ENCODE measurements at regions not wholly inside any gene's neighbourhood (a gene's known extent, or its start where the extent isn't known, plus 50 kb on each side); places are given as distances from the start of the nearest gene placed in this dataset.

DNA sequence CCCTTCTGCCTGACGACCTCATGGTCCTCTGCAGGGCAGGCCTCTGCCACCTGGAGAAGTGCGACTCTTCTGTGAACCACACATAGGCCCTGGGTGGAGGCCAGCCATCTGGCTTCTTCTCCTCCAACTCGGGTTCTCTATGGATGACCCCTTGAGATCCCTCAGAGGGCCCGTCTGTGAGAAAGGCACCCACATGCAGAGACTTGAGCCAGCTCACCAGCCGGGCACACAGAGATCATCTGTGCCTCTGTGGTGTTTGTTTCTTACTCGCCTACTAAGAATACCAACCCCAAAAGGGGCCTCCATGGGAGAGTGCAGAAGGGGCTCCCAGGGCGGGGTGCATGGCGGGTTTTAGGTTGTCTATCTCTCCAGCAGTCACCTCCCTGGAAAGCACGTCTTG lies 176.5 kb upstream of the SALL3 start:
- TF ChIP-seq, protein P1, sequence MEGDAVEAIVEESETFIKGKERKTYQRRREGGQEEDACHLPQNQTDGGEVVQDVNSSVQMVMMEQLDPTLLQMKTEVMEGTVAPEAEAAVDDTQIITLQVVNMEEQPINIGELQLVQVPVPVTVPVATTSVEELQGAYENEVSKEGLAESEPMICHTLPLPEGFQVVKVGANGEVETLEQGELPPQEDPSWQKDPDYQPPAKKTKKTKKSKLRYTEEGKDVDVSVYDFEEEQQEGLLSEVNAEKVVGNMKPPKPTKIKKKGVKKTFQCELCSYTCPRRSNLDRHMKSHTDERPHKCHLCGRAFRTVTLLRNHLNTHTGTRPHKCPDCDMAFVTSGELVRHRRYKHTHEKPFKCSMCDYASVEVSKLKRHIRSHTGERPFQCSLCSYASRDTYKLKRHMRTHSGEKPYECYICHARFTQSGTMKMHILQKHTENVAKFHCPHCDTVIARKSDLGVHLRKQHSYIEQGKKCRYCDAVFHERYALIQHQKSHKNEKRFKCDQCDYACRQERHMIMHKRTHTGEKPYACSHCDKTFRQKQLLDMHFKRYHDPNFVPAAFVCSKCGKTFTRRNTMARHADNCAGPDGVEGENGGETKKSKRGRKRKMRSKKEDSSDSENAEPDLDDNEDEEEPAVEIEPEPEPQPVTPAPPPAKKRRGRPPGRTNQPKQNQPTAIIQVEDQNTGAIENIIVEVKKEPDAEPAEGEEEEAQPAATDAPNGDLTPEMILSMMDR (IDR thresholded peaks at IDR 0.05; ENCODE audit: insufficient read depth, low read length): no peak
- DNase-seq (ENCODE audit: low read depth): no peak
- no peak overlapping the region for H3K4me3 ChIP-seq (ENCODE audit: low read depth, low read length)

DNA sequence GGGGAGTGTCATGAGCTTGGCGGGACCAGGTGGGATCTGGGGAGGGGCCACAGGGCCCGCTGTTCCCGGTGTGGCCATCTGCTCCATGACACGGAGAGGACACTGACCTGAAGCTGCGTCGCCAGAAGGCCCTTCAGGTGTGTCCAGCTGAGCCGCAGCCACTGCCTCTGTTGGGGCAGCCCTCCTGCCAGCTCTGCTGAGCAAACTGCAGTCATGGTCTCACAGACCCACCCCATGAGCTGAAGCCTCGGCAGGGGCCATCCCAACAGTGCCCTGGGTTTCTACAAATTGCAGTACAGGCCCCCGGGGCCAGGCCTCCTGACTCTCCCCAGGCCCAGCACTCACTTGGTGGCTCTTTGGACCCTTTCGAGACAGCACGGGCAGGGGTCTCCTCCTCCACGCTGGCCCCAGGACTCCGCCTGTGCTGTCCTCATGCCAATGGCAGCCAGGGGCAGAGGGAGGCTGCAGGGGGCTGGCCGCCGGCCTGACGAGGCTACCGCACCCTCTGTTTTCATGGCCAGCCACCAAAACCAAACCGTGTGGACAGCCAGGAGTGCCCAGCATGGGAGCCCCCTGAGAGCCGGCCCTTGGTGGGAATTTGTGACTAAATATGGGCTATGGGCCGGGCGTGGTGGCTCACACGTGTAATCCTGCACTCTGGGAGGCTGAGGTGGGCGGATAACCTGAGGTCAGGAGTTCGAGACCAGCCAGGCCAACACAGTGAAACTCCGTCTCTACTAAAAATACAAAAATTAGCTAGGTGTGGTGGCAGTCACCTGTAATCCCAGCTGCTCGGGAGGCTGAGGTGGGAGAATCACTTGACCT lies 175.2 kb upstream of the SALL3 start:
- TF ChIP-seq, protein P1 (IDR thresholded peaks at IDR 0.05; ENCODE audit: insufficient read depth, low read length): no peak
- no peak for DNase-seq (ENCODE audit: low read depth)
- no peak overlapping the region for H3K4me3 ChIP-seq (ENCODE audit: low read depth, low read length)

DNA sequence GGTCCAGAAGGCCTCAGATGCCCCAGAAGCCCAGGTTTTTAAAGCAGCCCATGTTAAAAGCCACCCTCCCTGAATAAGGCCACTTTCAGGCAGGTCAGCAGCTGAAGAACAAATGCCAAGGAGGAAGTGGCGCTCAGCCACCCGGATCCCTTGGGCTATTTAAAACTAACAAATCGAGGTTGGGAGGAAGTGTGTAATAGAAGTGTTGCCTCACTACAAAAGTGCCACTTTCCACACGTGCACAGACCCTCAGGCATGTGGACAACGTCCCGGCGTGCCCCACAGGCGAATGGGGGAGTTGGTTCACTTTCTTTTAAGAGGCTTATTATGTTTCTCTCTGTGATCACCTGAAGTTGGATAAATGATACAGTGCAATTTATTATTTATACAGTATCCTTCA lies 173.8 kb upstream of the SALL3 start:
- no peak overlapping the region for H3K4me3 ChIP-seq (ENCODE audit: low read depth, low read length)

DNA sequence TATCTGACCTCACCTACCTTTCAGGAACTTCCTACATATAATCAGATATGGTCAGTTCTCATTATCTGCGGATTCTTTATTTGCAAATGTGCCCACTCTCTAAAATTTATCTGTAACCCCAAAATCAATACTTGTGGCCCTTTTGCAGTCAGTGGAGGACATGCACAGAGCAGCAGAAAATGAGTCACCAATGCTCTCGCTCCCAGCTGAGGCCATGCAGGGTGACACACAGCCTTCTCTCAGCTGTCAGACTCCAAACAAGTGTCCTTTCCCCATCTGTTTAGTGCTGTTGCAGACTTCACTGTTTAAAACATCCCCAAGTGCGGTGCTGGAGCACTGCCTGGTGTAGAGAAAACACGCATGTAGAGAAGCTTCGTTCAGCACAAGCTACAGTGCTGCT lies 171.9 kb upstream of the SALL3 start:
- no peak overlapping the region for H3K4me3 ChIP-seq (ENCODE audit: low read depth, low read length)
- TF ChIP-seq, protein P1 (IDR thresholded peaks at IDR 0.05; ENCODE audit: insufficient read depth, low read length): no peak
- no peak for DNase-seq (ENCODE audit: low read depth)

More for the DNA sequence above, 173.8 kb upstream of the SALL3 start:
- DNase-seq (ENCODE audit: low read depth): no peak
- TF ChIP-seq, protein P1 (IDR thresholded peaks at IDR 0.05; ENCODE audit: insufficient read depth, low read length): no peak

DNA sequence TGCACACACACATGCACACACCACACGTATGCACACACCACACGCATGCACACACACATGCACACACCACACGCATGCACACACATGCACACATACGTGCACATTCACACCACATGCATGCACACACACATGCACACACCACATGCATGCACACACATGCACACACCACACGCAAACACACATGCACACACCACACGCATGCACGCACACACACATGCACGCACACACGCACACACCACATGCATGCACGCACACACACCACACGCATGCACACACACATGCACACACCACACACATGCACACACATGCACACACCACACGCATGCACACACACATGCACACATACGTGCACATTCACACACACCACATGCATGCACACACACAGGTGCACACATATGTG lies 169.8 kb upstream of the SALL3 start:
- no peak overlapping the region for H3K4me3 ChIP-seq (ENCODE audit: low read depth, low read length)
- TF ChIP-seq, protein P1 (IDR thresholded peaks at IDR 0.05; ENCODE audit: insufficient read depth, low read length): no peak
- no peak for DNase-seq (ENCODE audit: low read depth)

DNA sequence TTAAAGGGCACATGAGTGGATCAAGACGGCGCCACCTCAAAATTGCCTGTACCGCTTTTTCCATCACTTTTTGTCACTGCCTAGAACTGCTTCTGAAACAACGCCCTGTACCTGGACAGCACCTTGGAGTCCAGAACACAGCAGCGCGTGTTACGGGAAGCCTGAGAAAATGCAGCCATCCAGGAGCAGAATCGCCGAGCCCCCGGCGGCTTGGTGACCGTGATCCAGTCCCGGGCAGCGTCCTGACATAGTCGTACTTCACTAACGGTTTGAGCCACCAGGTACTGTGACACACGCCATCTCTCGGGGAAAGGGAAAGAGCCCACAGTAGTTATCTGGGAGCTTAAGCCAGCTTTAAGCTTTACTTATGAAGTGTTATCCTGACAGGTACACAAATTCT lies 168.9 kb upstream of the SALL3 start:
- no peak for DNase-seq (ENCODE audit: low read depth)
- TF ChIP-seq, protein P1 (IDR thresholded peaks at IDR 0.05; ENCODE audit: insufficient read depth, low read length): no peak
- no peak overlapping the region for H3K4me3 ChIP-seq (ENCODE audit: low read depth, low read length)

DNA sequence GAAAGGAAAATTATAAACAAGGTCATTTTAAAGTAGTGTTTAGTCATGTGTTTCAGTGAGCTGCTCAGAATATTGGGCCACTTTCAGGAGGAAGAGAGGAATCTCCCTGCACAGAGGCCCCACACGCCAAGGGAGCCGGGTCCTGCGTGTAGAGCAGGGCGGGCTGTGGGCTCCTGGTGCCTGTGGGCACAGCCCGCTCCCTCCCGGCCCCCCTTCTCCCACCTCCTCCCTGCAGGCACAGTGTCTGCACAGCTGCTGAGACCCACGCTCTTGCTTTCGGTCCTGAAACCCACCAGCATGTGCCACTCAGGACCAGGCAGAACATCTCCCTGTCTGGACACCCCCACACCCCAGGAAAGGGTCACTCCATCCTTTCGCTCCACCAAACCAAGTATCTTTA lies 167.6 kb upstream of the SALL3 start:
- TF ChIP-seq, protein P1 (IDR thresholded peaks at IDR 0.05; ENCODE audit: insufficient read depth, low read length): no peak
- no peak for DNase-seq (ENCODE audit: low read depth)
- no peak overlapping the region for H3K4me3 ChIP-seq (ENCODE audit: low read depth, low read length)

Measured in fibroblast of the aortic adventitia (primary cell).